ENCODE measurements at regions not wholly inside any gene's neighbourhood (a gene's known extent, or its start where the extent isn't known, plus 50 kb on each side); places are given as distances from the start of the nearest gene placed in this dataset.
A peak's percentile ranks its signal among the peaks of the same experiment; 100 is the strongest.
"Not testable (repeated sequence)": the region's sequence is repeated elsewhere in the genome, so short reads cannot be mapped to it uniquely, and the experiment has no call there.

- no peak for DNase-seq
These were observed 322.8 kb downstream of the LNPK start for GRCh38 chr2:175679231-175679630.

- DNase-seq: no peak
These were observed 324.2 kb downstream of the LNPK start for GRCh38 chr2:175677880-175678279.

DNA sequence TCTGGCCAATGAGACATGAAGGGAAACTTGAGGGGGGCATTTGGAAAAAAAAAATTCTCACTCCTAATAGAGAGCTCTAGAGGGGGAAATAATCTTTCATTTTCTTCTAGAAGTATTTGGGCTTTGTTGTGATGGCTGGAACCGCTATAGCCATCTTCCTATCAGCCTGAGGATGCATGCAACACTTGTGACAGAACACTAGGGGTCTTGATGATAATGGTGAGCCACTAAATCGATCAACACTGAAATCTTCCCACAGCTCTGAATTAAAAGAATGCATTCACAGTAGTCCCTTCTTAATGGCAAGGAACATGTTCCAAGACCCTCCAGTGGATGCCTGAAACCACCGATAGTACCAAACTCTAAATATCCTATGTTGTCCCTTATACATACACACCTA lies 325.3 kb downstream of the LNPK start:
- no peak for DNase-seq

DNA sequence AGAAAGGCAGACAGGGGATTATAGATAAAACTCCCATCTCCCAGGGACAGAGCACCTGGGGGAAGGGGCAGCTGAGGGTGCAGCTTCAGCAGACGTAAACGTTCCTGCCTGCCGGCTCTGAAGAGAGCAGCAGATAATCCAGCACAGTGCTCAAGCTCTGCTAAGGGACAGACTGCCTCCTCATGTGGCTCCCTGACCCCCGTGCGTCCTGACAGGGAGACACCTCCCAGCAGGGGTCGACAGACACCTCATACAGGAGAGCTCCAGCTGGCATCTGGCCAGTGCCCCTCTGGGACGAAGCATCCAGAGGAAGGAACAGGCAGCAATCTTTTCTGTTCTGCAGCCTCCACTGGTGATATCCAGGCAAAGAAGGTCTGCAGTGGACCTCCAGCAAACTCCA lies 333.3 kb downstream of the LNPK start:
- DNase-seq: not testable (repeated sequence)

- DNase-seq: no peak
These were observed 339.7 kb downstream of the LNPK start for GRCh38 chr2:175662335-175662734.

GRCh38 chr2:175648577-175649063 lies 353.4 kb downstream of the LNPK start:
- no peak for DNase-seq

GRCh38 chr2:175647058-175647457 lies 355.0 kb downstream of the LNPK start:
- DNase-seq: no peak

GRCh38 chr2:175640655-175641054 lies 361.4 kb downstream of the LNPK start:
- DNase-seq: no peak

DNA sequence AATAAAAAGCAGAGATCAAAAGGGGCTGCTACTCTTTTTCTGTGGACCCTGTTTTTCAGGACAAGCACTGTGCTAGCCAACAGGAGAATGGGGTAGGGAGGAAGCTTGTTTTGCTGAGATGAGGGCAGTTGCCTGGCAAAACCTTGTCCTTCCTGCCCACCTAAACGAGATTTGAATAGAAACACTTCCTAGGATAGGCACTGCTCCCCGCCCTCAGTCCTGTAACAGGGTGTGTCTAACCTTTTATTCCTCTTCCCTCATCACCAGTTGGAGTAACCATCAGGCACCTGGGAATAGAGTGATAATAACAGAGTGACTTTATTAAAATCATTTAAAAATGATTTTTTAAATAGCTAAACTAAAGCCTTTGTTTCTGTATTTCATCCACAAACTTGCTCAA lies 368.8 kb downstream of the LNPK start:
- no peak for DNase-seq

GRCh38 chr2:175631245-175631623 lies 370.8 kb downstream of the LNPK start:
- DNase-seq: peak; percentile 68

- DNase-seq: no peak
These were observed 371.5 kb downstream of the LNPK start for GRCh38 chr2:175630280-175631244.

DNA sequence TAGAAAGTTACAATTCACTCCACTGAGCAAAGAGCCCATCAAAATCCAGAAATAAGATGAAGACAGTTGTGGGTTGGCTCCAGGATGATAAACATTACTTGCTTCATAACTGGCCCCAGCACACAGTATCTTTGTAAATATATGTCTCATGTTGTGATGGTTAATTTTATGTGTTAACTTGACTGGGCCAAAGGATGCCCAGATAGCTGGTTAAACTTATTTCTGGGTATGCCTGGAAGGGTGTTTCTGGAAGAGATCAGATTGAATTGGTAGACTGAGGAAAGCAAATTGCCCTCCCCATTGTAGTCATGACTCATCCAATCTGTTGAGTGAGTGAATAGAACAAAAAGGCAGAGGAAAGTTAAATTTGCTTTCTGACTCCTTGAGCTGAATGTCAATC lies 373.8 kb downstream of the LNPK start:
- DNase-seq: no peak

DNA sequence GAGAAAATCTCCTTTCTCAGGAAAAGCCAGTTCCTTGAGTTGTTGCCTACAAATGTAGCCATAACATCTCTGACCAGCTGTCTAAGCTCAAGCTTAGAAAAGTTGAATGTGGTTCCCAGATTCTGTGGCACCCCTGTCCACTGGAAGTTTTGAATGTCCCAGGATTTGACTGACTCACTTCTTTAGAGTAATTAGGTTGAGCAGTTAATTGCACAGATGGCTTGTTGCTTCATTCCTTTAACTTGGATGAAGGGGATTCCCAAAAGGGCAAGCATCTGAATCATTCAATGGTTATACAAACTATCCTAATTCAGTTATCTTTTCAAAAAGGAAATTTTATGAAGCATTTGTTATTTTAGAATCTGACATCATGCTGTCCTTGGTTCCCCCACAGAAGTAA lies 374.7 kb downstream of the LNPK start:
- DNase-seq: peak; percentile 68

- no peak for DNase-seq
These were observed 375.3 kb downstream of the LNPK start for GRCh38 chr2:175626796-175627195.

- DNase-seq: no peak
These were observed 377.3 kb downstream of the LNPK start for GRCh38 chr2:175624785-175625184.

DNA sequence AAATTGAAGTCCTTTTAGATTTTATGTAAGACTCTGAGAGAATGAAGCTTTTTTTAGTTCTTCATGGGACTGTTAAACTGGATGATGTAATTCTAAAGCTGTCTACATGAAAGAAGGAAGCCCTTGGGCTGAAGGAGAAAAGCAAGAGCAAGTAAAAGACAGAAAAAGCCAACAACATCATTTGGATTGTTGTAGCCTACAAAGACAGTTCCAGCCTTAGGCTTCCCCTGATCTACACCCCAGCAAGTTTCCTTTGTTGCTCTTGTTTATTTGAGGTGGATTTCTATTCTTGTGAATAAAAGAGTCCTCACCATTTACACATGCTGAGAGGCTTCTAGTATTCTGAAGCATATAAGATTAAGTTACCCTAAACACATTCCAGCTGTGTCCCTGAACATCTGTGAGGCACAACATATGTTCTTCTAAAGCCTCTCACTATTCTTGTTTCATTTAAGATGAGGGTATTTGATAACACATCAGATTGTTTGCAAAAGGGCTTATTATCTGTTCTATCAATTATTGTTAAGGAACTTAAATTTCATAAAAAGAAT lies 377.8 kb downstream of the LNPK start:
- DNase-seq: no peak

GRCh38 chr2:175621821-175622220 lies 380.2 kb downstream of the LNPK start:
- DNase-seq: no peak

DNA sequence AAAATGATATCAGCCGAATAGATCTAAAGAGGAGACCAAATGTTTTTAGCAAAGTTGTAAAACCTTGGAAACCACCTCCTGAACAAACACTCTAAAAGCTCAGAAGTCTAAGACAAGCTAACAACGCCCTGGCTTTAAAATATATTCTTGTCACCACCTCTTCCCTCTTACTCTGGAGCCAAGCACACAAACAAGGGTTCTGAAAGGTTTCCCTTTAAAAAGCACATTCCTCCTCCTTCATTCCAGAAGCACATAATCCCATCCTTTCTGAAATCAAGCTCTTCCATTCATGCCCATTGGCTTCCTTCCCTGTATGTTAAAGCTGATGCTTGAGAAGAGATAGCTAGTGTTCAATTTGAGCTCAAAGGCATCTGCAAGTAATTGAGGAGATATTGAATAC lies 382.0 kb downstream of the LNPK start:
- no peak for DNase-seq

DNA sequence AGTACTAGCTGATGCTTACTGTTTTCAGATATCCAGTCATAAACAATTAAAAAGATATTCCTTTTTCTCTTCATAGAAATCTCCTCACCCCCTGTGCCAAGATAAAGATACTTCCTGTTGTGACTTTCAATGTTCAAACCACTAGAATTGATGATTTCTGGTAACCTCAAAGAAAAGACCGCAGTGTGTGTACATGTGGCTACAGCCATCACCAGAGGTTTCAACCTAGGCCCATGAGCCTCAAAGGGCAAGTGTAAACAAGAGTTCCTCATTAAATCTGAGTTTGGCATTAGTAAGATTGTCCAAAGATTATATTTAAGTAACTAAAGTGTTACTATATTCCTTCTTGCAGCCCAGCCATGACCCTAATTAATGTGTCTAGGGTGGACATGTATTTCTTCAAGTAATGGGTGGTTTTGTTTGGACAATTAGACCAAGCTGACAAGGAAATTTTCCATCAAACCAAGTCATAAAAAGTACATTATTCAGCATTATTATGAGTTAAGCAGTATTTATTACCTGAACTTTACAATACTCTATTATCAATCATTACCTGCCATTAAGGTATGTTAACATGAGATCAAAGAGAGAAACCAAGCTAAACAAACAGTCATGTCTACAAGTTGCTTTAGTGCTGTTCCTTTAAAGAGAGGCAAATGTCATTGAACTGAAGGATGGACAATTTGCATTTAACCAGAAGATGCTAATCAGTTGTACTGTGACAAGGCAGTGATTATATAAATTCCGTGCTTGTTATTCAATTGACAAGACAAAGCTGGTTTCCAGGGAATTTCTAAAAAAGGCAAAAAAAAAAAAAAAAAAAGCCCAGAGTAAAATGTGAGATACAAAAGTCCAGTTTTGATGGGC lies 382.7 kb downstream of the LNPK start:
- DNase-seq: no peak

GRCh38 chr2:175612280-175612679 lies 389.8 kb downstream of the LNPK start:
- DNase-seq: no peak

DNA sequence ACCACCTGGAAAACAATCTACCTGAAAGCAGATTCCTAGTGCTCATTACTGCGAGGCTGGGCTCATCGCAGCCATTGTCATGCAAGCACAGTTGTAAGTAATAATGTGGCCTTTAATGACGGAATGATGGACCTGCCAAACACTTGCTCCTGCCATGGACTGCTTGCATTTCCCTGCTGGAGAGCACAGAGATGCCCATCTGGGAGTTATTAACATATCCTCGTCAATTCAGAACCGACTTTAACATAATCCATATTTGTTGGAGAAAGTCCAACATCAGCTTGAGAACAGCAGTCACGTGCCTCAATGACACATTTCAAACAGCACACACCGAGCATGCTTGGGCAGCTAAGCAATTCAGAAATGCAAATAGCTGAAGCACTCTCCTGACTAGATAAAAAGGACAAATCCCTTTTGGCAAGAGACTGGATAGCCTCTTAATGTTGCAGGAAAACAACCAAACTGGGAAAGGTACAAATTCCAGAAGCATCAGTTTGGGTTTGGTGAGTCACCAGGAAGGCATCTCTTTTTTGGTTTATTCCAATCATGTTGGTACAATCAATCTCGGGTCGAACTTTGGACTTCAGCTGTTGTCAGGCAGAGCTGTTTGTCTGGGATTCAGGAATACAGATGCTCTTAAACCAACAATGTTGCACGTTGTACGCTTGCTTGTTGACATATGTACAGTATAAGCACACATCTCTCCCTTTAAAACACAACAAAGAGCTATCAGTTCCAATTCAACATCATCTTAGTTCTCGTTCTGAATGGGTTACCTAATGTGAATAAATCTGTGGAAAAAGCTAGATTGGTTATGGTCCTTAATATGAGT lies 395.8 kb downstream of the LNPK start:
- DNase-seq: peak; percentile 87

GRCh38 chr2:175605640-175606009 lies 396.4 kb downstream of the LNPK start:
- DNase-seq: no peak

DNA sequence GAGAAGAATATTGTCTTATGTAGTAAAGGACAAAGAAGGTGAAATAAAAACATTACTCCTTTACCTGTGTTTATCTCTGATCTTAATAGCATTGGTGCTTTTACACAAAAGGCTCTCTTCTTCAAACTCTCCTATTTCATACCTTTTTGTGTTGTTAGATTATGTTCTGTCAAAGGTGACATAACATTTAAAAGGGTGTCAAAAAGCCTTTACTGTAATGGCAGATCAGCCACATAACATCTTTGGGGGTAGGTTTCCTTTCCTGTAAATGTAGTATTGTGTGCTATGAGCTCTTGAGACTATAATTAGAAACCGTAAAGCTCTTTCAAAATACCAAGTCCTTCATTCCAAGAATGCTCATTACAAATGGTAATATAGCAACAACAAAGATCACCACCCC lies 400.1 kb downstream of the LNPK start:
- DNase-seq: no peak

Data from fibroblast of skin of right quadriceps (primary cell).